Suppressor macrophage (primary cell): ENCODE measurements at regions not wholly inside any gene's neighbourhood (a gene's known extent, or its start where the extent isn't known, plus 50 kb on each side); places are given as distances from the start of the nearest gene placed in this dataset.

Experiments
- DNase-seq, 4 experiments: peaks; one replicate each; pipeline ENCODE4 v3.0.0-alpha.2; 2020 to 2022

DNA sequence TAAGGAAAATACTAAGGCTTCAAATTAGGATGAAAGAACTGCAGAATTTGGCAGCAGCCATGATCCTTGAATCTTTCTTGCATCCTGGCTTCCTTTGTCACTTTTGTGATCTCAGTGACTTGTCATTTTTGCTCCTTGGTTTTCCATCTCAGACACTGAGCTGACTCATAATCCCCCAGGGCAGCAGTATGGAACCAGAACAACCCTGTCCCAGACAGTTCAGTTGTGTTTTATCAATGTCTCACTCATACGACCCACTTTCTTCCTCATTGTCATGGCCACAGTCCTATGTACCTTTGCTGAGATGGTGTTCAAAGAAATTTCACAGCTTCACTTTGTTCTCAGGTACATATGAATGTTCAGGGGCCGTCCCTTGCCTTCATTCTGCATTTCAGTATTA is 488.5 kb upstream of the BTBD3 start:
- DNase-seq, result no peak

DNA sequence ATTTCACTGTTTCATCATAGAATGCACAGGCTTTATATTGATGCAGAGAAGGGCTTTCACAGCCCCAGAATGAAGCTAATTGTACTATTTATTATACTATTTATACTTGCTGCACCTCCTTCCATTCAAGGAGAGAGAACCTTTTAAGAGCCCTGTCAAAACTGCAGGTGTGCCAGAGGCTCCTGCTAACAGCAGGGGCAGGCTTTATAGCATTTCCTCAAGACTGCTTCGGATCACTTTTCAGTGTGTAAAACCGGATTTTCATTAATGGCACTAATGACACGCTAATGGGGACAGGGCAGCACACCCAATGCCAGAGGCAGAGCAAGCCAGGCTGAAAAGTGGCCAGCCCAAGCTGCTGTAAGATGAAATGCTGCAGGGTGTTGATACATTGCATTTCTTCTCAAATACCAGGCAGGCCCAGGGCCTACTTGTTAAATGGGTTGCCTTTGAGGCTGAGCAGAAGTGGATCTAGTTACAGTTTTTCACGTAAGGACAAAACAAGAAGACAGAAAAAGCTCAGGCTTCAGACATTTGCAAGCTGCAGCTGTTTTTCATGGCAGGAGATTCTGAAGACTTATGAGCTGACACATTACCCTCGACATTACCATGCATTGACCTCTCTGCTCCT is 487.7 kb upstream of the BTBD3 start:
- no peak for DNase-seq

DNA sequence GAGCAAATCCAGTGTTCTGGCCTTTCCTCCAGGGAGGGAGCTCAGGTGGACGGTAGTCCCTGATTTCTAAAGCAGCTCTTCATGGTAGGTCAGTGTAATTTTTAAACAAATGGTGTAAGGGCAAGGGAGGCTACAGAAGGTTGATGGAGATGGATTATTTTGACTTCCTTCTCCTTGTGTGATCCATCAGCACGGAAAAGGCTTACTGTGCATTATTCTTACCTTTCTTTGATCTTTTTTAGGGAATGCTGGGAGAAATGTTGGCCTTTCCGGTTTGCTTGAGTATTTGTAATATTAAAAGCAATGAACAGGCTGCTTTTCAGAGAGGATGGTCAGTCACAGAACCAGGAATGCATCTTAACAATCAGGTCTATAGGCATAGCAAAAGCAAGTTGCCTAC is 487.0 kb upstream of the BTBD3 start:
- DNase-seq, result no peak

DNA sequence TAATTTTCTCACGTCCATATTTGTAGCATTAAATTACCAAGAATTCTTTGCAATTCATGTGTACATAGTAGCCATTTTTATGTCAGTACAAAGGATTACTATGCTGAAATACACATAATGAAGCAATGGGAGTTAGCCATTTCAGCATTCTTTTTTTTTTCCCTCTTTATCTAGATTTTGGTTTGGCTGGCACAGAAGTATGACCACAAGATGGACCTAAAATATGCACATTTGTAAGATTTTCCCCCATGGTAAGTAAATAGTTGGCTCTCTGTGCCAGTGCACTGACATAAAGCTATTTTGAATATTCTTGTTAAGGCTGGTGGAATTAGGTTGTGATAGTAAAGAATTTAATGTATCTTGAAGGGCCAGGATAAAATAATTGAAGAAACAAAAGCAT is 486.1 kb upstream of the BTBD3 start:
- DNase-seq, result no peak

DNA sequence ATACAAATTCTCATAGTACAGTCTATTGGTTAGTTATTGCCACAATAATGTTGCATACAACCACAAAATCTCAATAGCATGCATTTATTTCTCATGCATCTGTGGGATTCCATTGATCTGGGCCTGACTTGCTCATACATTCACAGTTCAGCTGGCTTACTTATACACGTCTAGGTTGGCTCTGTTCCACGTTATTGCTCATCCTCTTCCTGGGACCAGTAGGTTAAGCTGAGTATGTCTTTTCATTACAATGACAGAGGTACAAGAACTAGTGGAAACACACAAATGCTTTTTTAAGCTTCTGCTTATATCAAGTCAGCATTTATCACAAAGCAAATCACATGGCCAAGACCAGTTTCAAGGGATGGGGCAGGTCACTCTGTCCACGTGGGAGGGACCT is 485.3 kb upstream of the BTBD3 start:
- no peak for DNase-seq

DNA sequence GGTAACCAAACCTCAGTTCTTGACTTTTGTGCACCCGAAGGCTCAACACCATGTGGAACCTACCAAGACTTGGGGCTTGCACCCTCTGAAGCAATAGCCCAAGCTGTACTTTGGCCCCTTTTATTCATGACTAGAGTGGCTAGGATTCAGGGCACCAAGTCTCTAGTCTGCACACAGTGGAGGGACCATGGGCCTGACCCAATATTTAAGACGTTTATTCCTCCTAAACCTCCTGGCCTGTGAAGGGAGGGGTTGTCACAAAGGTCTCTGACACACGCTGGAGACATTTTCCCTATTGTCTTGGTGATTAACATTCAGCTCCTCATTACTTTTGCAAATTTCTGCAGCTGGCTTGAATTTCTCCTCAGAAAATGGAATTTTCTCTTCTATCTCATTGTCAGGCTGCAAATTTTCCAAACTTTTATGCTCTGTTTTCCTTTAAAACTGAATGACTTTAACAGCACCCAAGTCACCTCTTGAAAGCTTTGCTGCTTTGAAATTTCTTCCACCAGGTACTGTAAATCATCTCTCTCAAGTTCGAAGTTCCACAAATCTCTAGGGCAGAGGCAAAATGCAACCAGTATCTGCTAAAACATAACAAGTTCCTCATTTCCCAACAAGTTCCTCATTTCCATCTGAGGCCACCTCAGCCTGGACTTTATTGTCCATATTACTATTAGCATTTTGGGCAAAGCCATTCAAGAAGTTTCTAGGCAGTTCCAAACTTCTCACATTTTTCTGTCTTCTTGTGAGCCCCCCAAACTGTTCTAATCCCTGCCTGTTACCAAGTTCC is 481.4 kb upstream of the BTBD3 start:
- DNase-seq, result peak; percentile 25 to 68 (median 38)

DNA sequence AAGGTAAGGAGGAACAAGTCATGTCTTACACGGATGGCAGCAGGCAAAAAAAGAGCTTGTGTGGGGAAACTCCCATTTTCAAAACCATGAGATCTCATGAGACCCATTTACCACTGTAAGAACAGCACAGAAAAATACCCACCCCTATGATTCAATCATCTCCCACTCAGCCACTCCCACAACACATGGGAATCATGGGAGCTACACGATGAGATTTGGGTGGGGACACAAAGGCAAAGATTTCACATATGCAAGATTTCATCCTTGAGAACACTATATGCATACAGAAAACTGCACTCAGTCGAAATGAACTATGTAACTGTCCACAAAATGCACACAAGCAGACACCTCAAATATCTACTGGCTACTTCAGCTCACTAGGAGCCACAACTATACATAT is 480.6 kb upstream of the BTBD3 start:
- no peak for DNase-seq

DNA sequence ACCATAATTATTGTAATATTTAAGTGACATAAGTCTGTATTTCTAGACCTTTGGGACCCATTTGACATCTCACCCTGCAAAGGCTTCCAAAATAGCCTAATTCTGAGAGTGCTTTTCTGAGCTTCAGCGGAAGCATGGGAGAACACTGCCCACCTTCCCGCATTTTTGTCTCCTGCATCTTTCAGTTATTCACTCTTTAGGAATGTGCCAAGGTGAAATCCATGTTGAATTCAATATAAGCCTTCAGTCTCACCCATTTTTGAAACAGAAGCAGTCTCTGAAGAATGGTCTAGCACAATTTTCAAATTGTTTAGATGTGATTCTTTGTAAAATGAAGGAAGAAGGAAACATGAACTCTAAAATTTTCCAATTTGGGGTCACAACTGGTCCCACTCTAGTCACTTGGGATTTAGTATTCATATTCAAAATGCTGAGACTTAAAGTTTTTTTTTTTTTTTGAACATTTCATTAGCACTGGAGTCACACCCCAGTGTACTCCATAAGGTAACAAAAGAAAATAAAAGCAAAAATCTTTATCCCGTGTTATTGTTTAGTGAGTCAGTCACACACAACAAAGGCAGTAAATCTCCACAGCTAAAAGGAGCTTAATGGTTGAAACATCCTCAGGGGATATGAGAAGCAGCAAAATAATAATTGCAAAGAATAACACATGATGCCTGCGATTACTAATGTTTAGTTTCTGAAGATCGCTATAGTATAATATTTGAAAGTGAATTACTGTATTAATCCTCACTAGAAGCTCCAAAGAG is 479.9 kb upstream of the BTBD3 start:
- DNase-seq, result no peak

DNA sequence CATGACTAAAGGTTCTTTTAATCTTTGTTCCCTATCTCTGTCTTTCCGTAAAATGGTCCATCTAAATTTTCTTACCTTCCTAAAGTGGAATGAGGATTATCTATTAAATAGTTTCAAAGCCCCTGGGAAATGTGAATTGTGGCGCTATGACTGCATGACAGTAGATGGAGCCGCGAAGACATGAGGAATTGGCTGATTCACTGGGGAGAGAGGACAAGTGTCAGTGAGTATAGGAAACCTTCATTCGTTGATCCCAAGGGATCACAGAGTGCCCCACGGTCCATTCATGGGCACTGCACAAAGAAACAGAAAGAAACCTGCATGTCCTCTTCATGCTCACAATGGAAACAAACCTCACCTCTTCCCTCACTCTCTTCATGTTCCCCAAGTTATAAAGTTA is 479.3 kb upstream of the BTBD3 start:
- DNase-seq, result no peak

DNA sequence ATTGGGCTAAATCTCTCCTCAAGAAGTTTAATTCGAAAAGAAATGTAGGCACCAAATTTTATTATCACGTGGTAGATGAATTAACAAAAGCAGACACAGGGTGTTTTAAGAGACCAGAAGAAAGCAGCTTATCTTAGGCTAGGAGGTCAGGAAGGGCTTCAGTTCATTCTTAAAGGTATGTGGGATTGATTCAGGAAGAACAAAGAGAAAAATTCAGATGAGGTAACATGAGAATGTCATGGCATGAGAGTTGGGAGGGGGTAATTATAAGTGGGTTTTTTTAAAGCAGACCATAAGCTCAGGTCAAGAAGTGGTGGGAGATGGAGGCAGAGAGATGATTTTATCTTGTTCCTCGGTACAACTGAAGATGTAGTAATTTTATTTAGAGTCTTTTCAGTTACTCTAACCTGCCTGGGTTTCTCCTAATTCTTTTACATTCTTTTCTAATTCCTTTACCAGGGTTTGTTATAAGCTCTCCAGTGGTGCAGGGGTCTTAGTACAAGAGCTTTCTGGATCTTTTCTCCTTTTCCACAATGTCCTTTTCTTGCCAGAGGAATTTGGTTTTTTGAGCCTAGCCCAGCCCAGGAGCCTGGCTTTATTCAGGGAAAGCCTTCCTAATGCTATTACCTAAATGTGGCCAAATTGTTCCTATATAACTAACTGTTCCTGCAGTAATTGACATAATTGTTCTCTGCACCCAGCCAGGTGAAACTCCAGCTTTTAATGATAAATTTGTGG is 474.1 kb upstream of the BTBD3 start:
- no peak for DNase-seq

DNA sequence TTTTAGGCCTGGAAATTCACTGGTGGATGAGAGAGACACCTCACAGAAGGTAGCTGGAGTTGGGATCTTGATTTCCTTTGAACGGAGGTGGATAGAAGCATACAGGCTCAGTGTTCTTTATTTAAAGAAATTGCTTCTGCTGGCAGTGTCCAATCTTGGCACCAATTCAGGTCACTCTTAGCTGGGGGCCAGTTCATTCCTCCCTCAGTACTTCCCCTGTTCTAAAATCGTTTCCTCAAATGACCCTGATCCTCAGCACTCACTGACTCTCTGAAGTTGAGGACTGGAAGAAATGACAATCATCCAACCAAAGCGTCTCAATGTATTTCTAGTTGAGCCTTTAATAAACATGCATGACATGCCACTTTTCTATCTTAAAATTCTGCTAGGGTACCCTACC is 472.5 kb upstream of the BTBD3 start:
- peak in 3 of 4 experiments; percentile 12 to 52 (median 17) for DNase-seq

DNA sequence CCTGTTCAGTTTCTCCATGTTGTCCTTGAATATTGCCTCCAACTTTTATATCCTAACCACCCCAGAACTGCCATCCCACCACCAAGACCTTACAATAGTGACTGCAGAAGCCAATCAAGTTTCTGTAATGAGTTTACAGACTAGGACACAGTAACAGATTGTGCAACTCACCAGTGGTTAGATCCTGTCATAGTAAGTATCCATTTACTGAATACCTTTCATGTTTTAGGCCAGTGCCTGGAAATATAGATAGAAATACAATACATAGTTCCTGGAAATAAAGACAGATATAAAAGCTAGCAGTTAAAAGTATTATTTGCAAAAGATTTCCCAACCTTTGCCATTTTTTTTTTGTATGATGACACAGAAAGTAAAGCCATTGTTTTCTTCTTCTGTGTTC is 471.8 kb upstream of the BTBD3 start:
- DNase-seq, result no peak

DNA sequence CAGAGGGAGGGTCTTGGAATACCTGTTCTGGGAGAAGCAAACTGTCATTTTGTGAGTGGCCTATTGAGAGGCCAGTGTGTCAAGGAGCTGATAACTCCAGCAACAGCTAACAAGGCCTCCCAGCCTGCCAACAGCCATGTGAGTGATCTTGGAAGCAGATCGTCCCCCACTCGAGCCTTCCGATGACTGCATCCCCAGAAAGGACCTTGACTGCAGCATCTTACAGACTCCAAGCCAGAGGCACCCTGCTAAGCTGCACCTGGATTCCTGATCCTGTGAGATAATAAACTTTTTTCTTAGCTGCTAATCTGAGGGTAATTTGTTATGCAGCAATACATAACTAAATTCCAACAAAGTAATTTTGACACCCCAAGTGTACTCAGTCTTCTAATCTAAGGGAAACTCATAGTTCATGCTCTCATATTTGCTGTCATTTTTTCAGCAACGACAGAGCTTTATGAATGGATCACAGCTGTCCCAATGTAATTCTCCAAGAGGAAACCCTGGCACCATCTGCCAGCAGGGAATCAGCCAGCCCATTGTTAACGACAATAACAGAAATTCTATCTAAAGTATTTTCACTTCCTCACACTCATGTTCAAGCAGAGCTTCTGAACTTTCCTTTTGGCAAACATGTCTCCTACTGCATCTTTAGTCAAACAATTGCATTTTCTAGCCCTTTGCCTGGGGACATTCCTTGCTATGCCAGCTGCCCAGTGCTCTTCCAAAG is 470.2 kb upstream of the BTBD3 start:
- DNase-seq, result peak in 1 of 4 experiments; percentile 29

DNA sequence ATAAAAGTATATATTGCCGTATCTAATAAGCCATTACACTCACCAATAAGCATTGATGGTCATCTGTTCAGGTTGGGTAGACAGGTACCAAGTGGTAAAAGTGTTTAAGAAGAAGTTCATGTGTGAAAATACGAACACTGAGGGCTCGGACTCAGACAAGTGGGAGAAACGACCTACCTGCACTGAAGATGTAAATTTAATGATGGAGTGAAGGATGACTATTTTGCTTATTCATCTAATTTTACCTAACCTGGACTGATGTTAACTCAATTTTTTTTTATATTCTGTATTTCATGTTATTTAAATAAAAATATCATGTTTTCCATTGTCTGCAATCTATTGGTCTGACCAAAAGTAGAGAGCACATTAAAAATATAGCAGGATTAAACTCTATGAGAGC is 469.1 kb upstream of the BTBD3 start:
- no peak for DNase-seq

DNA sequence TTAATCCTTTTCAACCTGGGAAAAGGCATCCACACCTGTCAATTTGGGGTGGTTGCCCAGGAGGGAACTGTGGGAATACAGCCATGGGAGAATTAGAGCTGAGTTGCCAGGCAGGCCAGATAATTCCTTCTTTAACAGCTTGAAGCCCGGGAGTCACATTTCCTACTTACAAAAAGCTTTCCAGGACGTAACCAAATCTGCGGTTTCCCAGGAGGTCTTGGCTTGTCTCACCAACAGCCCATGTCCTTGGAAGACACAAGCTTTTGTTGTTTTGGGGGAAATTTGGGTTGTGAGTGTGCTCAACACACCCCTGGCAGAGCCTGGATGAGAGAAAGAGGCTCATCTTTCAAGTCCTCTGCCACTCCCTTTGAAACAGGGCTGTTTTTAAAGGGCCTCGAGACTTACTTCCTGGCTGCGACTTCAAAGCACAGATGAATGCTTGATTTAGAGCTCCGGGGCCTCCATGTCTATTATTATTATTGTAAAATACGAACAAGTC is 465.9 kb upstream of the BTBD3 start:
- DNase-seq, result no peak

DNA sequence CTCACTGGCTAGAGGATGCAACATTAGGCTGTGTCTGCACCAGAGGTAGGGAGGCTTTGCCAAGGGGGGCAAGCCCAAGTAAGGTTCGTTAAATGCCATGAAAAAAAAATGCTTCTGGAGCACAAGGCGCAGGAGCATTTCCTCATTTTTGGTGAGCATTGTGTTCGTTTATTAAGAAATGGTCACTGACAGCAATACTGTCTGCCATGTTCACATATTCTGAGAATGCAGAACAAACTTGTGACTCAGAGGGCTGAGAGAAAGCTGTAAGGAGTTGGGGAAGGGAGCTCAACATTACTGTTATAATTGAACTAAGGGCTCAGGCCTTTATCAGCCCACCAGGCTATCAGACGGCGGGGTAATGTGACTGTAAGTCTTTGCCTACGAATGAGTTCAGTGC is 465.4 kb upstream of the BTBD3 start:
- DNase-seq, result peak; percentile 41 to 83 (median 60)

DNA sequence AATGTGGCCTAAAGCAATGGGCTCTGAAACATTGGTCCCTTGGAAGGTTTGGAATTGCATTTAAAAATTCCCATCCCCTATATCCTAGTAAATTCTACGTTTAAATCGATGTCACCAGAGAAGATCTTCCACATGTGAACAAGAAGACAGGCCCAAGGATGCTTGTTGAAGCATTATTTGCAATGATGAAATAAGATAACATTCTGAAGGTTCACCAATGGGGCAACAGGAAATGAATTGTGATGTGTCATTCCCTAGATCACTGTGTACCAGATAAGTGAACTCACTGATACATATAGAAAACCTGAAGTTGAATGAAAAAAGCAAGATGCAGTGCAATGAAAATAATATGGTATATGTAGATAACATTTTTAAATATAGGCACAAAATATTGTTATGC is 464.3 kb upstream of the BTBD3 start:
- DNase-seq, result peak in 2 of 4 experiments; percentile 8 to 23

DNA sequence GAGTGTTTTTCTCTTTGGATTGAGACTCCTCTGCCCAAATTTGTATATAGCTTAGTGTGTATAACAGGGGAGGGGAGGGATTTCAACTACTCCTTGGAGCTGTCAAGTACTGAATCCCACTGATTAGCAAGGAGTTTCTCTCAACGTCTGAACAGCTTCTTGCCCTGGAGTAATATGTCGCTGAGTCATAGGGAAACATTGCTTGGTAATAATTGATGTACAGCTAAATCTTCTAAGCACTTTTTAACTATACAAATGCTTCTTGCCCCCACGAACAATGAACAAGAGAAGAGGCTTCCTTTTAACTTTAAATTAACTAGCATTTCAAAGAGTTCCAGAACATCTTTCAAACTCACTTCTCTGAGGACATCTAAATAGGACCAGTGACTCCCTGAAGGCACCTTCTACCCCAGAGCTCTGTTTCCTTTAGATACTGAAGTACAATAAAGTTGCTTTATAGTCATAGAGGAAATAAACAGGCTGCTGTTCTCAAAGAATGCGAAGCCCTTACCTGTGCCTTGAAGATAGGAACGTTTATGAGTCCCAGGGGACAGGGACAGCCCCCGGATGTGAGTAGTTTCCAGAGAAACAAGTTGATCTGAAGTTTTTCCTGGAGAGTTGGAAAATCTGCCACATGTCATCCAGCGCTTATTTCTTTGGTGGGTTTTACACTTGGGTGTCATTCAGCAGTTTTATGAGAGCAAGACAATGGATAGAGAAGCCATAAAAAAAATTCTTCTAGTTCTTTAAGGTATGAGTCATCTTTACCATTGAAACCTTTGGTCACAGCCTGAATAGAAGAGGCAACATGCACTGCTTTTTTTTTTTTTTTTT is 462.5 kb upstream of the BTBD3 start:
- DNase-seq, result no peak

DNA sequence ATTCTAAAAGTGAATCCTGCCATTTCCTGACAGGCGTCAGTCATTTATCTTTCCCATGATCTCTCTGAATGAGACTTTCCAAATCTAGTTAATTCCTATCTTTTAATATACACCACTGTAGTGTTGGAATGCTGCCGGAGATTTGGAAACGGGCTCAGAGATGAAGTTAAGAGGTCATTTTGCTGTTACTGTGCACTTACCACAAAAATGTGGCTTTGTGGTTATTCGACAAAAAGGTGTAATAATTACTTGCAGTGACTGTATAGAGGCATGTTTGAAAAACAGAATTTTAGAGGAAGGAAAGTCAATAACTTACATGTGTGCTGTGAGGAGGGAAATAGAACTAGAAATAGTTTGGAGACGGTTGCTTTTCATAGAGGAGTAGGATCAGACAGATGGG is 460.2 kb upstream of the BTBD3 start:
- DNase-seq, result no peak

DNA sequence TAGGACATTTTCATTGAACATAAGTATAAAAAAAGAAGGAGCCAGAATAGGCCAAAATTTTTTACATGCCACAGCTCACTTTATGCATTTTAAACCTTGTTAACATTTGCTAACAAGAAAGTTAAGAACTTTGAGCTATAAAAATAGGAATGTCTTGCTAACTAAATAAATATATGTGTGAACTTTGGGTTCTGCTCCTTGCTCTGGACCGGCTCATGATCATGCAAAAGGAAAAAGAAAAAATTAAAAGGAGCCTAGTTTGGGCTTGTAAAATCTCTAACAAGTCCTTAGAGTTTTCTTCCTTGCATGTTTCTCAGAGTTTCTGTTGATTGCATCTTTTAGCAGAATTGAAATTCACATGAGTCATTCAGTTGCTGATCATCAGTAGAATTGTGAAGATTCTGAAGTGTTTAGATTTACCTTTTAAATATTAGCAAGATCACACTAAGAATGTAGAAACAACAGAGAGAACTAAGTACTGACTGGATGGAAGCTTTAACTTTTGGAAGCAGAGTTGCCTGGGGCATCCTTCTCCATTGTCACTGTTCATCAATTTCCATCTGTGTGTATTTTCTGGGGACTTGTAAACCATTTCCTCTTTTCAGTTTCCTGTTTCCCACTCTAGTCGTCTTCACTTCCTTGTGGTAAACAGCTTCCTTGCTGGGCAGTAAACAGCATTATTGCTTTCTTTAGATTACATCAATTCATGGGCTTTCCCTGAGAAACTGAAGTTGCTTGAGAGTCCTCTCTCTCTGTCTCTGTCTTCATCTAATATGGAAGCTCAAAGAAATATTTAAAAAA is 458.4 kb upstream of the BTBD3 start:
- peak in 3 of 4 experiments; percentile 4 to 59 (median 44) for DNase-seq
